ENCODE measurements at regions not wholly inside any gene's neighbourhood (a gene's known extent, or its start where the extent isn't known, plus 50 kb on each side); places are given as distances from the start of the nearest gene placed in this dataset.
A peak's percentile ranks its signal among the peaks of the same experiment; 100 is the strongest.

GRCh38 chr22:22099833-22100812, 117.5 kb upstream of the TOP3B start:
- H3K4me3 ChIP-seq (ENCODE audit: low read length) = peak overlapping the region; percentile 67
- no peaks in the 10 kb centered on the region for H4K20me1 ChIP-seq (ENCODE audit: insufficient read depth, low read length)
- H3K9ac ChIP-seq (ENCODE audit: low read length) = peak overlapping the region; percentile 71
- H3K4me1 ChIP-seq (ENCODE audit: low read length) = peaks cover 33% of the 10 kb centered on the region
- H3K36me3 ChIP-seq (replicated peaks; ENCODE audit: low read depth, low read length) = peaks cover 11% of the 10 kb centered on the region
- H3K27ac ChIP-seq (ENCODE audit: low read length) = peak overlapping the region; percentile 90
- peak overlapping the region; percentile 95 for H2AFZ ChIP-seq (ENCODE audit: low read depth, low read length)
- no peak for TF ChIP-seq EZH2phosphoT487 (IDR thresholded peaks at IDR 0.05; ENCODE audit: low read depth)
- peak; percentile 88 for TF ChIP-seq CTCF (IDR thresholded peaks at IDR 0.05; ENCODE audit: low read depth, low read length)
- H3K27me3 ChIP-seq (ENCODE audit: low read depth, low read length) = no peaks in the 10 kb centered on the region
- H3K9me3 ChIP-seq (ENCODE audit: insufficient read depth, low read length) = peaks cover 16% of the 10 kb centered on the region; the same call in 1 of the 2 replicates
- H3K4me2 ChIP-seq (ENCODE audit: low read length) = peak overlapping the region; percentile 89
- H3K79me2 ChIP-seq (ENCODE audit: low read length) = no peaks in the 10 kb centered on the region

- Histone ChIP-seq H2AFZ (ENCODE audit: low read depth, low read length) (peak overlapping the region; percentile 24; the same call in 1 of the 2 replicates), H3K27me3 (ENCODE audit: low read depth, low read length) (no peaks in the 10 kb centered on the region), H3K4me2 (ENCODE audit: low read length) (peak overlapping the region; percentile 89), H4K20me1 (ENCODE audit: insufficient read depth, low read length) (no peaks in the 10 kb centered on the region), H3K79me2 (ENCODE audit: low read length) (no peaks in the 10 kb centered on the region), H3K4me3 (ENCODE audit: low read length) (peak overlapping the region; percentile 67), H3K36me3 (replicated peaks; ENCODE audit: low read depth, low read length) (peaks cover 11% of the 10 kb centered on the region), H3K9me3 (ENCODE audit: insufficient read depth, low read length) (peaks cover 19% of the 10 kb centered on the region; the same call in 1 of the 2 replicates), H3K4me1 (ENCODE audit: low read length) (peaks cover 33% of the 10 kb centered on the region), H3K9ac (ENCODE audit: low read length) (peak overlapping the region; percentile 71), H3K27ac (ENCODE audit: low read length) (peak overlapping the region; percentile 90)
- no peak for TF ChIP-seq EZH2phosphoT487 (IDR thresholded peaks at IDR 0.05; ENCODE audit: low read depth)
- no peak for TF ChIP-seq CTCF (IDR thresholded peaks at IDR 0.05; ENCODE audit: low read depth, low read length)
Observed at GRCh38 chr22:22099194-22099486, 116.6 kb upstream of the TOP3B start.

GRCh38 chr22:22098457-22099193, 116.0 kb upstream of the TOP3B start:
- H3K9ac ChIP-seq (ENCODE audit: low read length) = peak overlapping the region; percentile 71
- no peaks in the 10 kb centered on the region for H3K79me2 ChIP-seq (ENCODE audit: low read length)
- peak overlapping the region; percentile 90 for H3K27ac ChIP-seq (ENCODE audit: low read length)
- H4K20me1 ChIP-seq (ENCODE audit: insufficient read depth, low read length) = no peaks in the 10 kb centered on the region
- no peaks in the 10 kb centered on the region for H3K27me3 ChIP-seq (ENCODE audit: low read depth, low read length)
- no peak overlapping the region; the same call in 1 of the 2 replicates for H2AFZ ChIP-seq (ENCODE audit: low read depth, low read length)
- H3K9me3 ChIP-seq (ENCODE audit: insufficient read depth, low read length) = peaks cover 19% of the 10 kb centered on the region; the same call in 1 of the 2 replicates
- H3K4me1 ChIP-seq (ENCODE audit: low read length) = peaks cover 37% of the 10 kb centered on the region
- peaks cover 11% of the 10 kb centered on the region for H3K36me3 ChIP-seq (replicated peaks; ENCODE audit: low read depth, low read length)
- H3K4me2 ChIP-seq (ENCODE audit: low read length) = peak overlapping the region; percentile 89
- TF ChIP-seq EZH2phosphoT487 (IDR thresholded peaks at IDR 0.05; ENCODE audit: low read depth) = no peak
- peak overlapping the region; percentile 67 for H3K4me3 ChIP-seq (ENCODE audit: low read length)

- Histone ChIP-seq H3K4me3 (ENCODE audit: low read length) (peak overlapping the region; percentile 67; the same call in 1 of the 2 replicates), H3K4me1 (ENCODE audit: low read length) (peaks cover 46% of the 10 kb centered on the region), H3K79me2 (ENCODE audit: low read length) (no peaks in the 10 kb centered on the region), H2AFZ (ENCODE audit: low read depth, low read length) (no peak overlapping the region), H3K27me3 (ENCODE audit: low read depth, low read length) (no peaks in the 10 kb centered on the region), H3K36me3 (replicated peaks; ENCODE audit: low read depth, low read length) (peaks cover 11% of the 10 kb centered on the region), H3K27ac (ENCODE audit: low read length) (peak overlapping the region; percentile 90), H3K9me3 (ENCODE audit: insufficient read depth, low read length) (peaks cover 19% of the 10 kb centered on the region; the same call in 1 of the 2 replicates), H4K20me1 (ENCODE audit: insufficient read depth, low read length) (no peaks in the 10 kb centered on the region), H3K9ac (ENCODE audit: low read length) (peak overlapping the region; percentile 71; the same call in 1 of the 2 replicates), H3K4me2 (ENCODE audit: low read length) (peak overlapping the region; percentile 89)
- TF ChIP-seq EZH2phosphoT487 (IDR thresholded peaks at IDR 0.05; ENCODE audit: low read depth) (no peak), CTCF (IDR thresholded peaks at IDR 0.05; ENCODE audit: low read depth, low read length) (no peak)
Observed at GRCh38 chr22:22097727-22098228, 115.2 kb upstream of the TOP3B start.
